Nephron progenitor cell (in vitro differentiated cells): ENCODE measurements at regions not wholly inside any gene's neighbourhood (a gene's known extent, or its start where the extent isn't known, plus 50 kb on each side); places are given as distances from the start of the nearest gene placed in this dataset.

Experiments
- DNase-seq: peaks from one replicate; pipeline ENCODE4 v3.0.0; 2021
- H3K27ac Mint-ChIP-seq: 2 replicates; pipeline ENCODE4 v1.8.0; 2021; ENCODE audit warnings: mild to moderate bottlenecking, moderate library complexity, mixed read lengths
- H3K27me3 Mint-ChIP-seq: 2 replicates; pipeline ENCODE4 v1.8.0; 2021; ENCODE audit warnings: mild to moderate bottlenecking, low read depth, mixed read lengths; ENCODE audit not compliant: poor library complexity
- H3K36me3 Mint-ChIP-seq: 2 replicates; pipeline ENCODE4 v1.8.0; 2021; ENCODE audit warnings: low read depth, mixed read lengths
- H3K4me1 Mint-ChIP-seq: 2 replicates; pipeline ENCODE4 v1.8.0; 2021; ENCODE audit warnings: mixed read lengths
- H3K4me3 Mint-ChIP-seq: 2 replicates; pipeline ENCODE4 v1.8.0; 2021; ENCODE audit warnings: mild to moderate bottlenecking, moderate library complexity, mixed read lengths
- H3K9me3 Mint-ChIP-seq: 2 replicates; pipeline ENCODE4 v1.8.0; 2021; ENCODE audit warnings: mild to moderate bottlenecking, moderate library complexity, mixed read lengths
- CTCF ChIP-seq: fragments of 200-600 bp; sonication (generic); IDR thresholded peaks from 2 replicates; pipeline ENCODE4 v1.5.0; 2021; ENCODE audit warnings: antibody characterized with exemption

GRCh38 chr4:121233982-121234381 lies 69.9 kb upstream of the TNIP3 start:
- peaks cover 30% of the 10 kb centered on the region for H3K4me1 Mint-ChIP-seq
- DNase-seq, result no peak
- peaks cover 17% of the 10 kb centered on the region for H3K9me3 Mint-ChIP-seq
- no peak overlapping the region for H3K4me3 Mint-ChIP-seq
- H3K27me3 Mint-ChIP-seq, result no peaks in the 10 kb centered on the region
- H3K36me3 Mint-ChIP-seq, result peaks cover 10% of the 10 kb centered on the region
- TF ChIP-seq CTCF, result no peak
- no peak overlapping the region for H3K27ac Mint-ChIP-seq

- H3K9me3 Mint-ChIP-seq, result no peaks in the 10 kb centered on the region
- no peak for DNase-seq
- TF ChIP-seq CTCF, result no peak
- no peak overlapping the region for H3K27ac Mint-ChIP-seq
- H3K27me3 Mint-ChIP-seq, result no peaks in the 10 kb centered on the region
- peaks cover 16% of the 10 kb centered on the region for H3K4me1 Mint-ChIP-seq
- H3K36me3 Mint-ChIP-seq, result no peaks in the 10 kb centered on the region
- H3K4me3 Mint-ChIP-seq, result no peak overlapping the region
Observed at GRCh38 chr4:121229993-121230392, 65.9 kb upstream of the TNIP3 start.

GRCh38 chr4:121228848-121229247 lies 64.7 kb upstream of the TNIP3 start:
- H3K9me3 Mint-ChIP-seq, result no peaks in the 10 kb centered on the region
- no peaks in the 10 kb centered on the region for H3K27me3 Mint-ChIP-seq
- no peak for TF ChIP-seq CTCF
- H3K27ac Mint-ChIP-seq, result no peak overlapping the region
- no peaks in the 10 kb centered on the region for H3K36me3 Mint-ChIP-seq
- DNase-seq, result no peak
- H3K4me3 Mint-ChIP-seq, result no peak overlapping the region
- H3K4me1 Mint-ChIP-seq, result peaks cover 5% of the 10 kb centered on the region

- Mint-ChIP-seq H3K4me3 (no peak overlapping the region), H3K9me3 (no peaks in the 10 kb centered on the region), H3K4me1 (no peaks in the 10 kb centered on the region), H3K27me3 (no peaks in the 10 kb centered on the region), H3K36me3 (no peaks in the 10 kb centered on the region), H3K27ac (no peak overlapping the region)
- no peak for DNase-seq
- no peak for TF ChIP-seq CTCF
Observed at GRCh38 chr4:121227341-121227792, 63.2 kb upstream of the TNIP3 start.

GRCh38 chr4:121226362-121226761 lies 62.2 kb upstream of the TNIP3 start:
- Mint-ChIP-seq H3K9me3 (no peaks in the 10 kb centered on the region), H3K4me1 (no peaks in the 10 kb centered on the region), H3K4me3 (no peak overlapping the region), H3K27me3 (no peaks in the 10 kb centered on the region), H3K27ac (no peak overlapping the region), H3K36me3 (no peaks in the 10 kb centered on the region)
- no peak for TF ChIP-seq CTCF
- DNase-seq, result no peak

- no peak for TF ChIP-seq CTCF
- Mint-ChIP-seq H3K4me1 (no peaks in the 10 kb centered on the region), H3K9me3 (no peaks in the 10 kb centered on the region), H3K36me3 (no peaks in the 10 kb centered on the region), H3K27ac (no peak overlapping the region), H3K27me3 (no peaks in the 10 kb centered on the region), H3K4me3 (no peak overlapping the region)
- no peak for DNase-seq
Observed at GRCh38 chr4:121221608-121222007, 57.5 kb upstream of the TNIP3 start.
